SK-N-SH (cell line): ENCODE measurements at regions not wholly inside any gene's neighbourhood (a gene's known extent, or its start where the extent isn't known, plus 50 kb on each side); places are given as distances from the start of the nearest gene placed in this dataset.

ENCODE experiments used
- CTCF ChIA-PET: fragments of 300-600, 350-600 bp; formaldehyde crosslinking; extraction: SDS; loops from one replicate; lab custom pipeline; 2021; lab: Yijun Ruan, JAX
- POLR2A ChIA-PET: fragments of 350-600 bp; sonication (Branson Sonifier 250); formaldehyde crosslinking; extraction: SDS; loops from one replicate; lab custom pipeline; 2020; ENCODE audit warnings: antibody characterized with exemption, inconsistent platforms; lab: Yijun Ruan, JAX
- DNase-seq: peaks from one replicate; pipeline ENCODE4 v3.0.0; 2012
- H2AFZ ChIP-seq: fragments of 200-600 bp; sonication (generic); 2 replicates; pipeline ENCODE4 v1.8.1; 2016; ENCODE audit warnings: antibody characterized with exemption, mild to moderate bottlenecking, low read depth
- H3F3A ChIP-seq: fragments of 200-600 bp; sonication (generic); replicated peaks from 2 replicates; pipeline ENCODE3; 2016; ENCODE audit warnings: antibody characterized with exemption, mild to moderate bottlenecking; ENCODE audit not compliant: insufficient read depth
- H3K27ac ChIP-seq, 2 experiments: fragments of 200-500 bp in 1 of 2; fragments of 200-600 bp in 1 of 2; sonication (Bioruptor generic) in 1 of 2; sonication (generic), shearing (Covaris generic) in 1 of 2; 2 replicates each; pipeline versions ENCODE4 v1.5.1 to v1.6.1; 2014 to 2016; ENCODE audit warnings: low read depth in 2 of 2, inconsistent platforms in 1 of 2, low read length in 1 of 2, mild to moderate bottlenecking in 1 of 2, mixed read lengths in 1 of 2
- H3K27me3 ChIP-seq: fragments of 200-600 bp; sonication (generic), shearing (Covaris generic); 2 replicates; pipeline ENCODE4 v1.6.1; 2016; ENCODE audit warnings: mixed run types; ENCODE audit not compliant: insufficient read depth
- H3K36me3 ChIP-seq, 2 experiments: fragments of 200-500 bp in 1 of 2; fragments of 200-600 bp in 1 of 2; sonication (Bioruptor generic) in 1 of 2; sonication (generic) in 1 of 2; replicated peaks in 1 of 2; 2 replicates each; pipeline versions ENCODE3 to v1.5.1; 2014 to 2016; ENCODE audit warnings: low read length in 1 of 2, mild to moderate bottlenecking in 1 of 2; ENCODE audit not compliant: insufficient read depth in 2 of 2, control insufficient read depth in 1 of 2
- H3K4me1 ChIP-seq, 2 experiments: fragments of 200-500 bp in 1 of 2; fragments of 200-600 bp in 1 of 2; sonication (Bioruptor generic) in 1 of 2; sonication (generic), shearing (Covaris generic) in 1 of 2; 2 replicates each; pipeline versions ENCODE4 v1.5.1 to v1.6.1; 2014 to 2016; ENCODE audit warnings: low read depth in 1 of 2, low read length in 1 of 2, mixed run types in 1 of 2; ENCODE audit not compliant: insufficient read depth in 2 of 2, control insufficient read depth in 1 of 2
- H3K4me2 ChIP-seq: fragments of 200-600 bp; sonication (generic), shearing (Covaris generic); 2 replicates; pipeline ENCODE4 v1.6.1; 2017; ENCODE audit warnings: mixed run types
- H3K4me3 ChIP-seq, 2 experiments: fragments of 200-500 bp in 1 of 2; fragments of 200-600 bp in 1 of 2; sonication (Bioruptor generic) in 1 of 2; sonication (generic), shearing (Covaris generic) in 1 of 2; 2 replicates each; pipeline versions ENCODE4 v1.5.1 to v1.8.1; 2014 to 2016; ENCODE audit warnings: low read depth in 2 of 2, inconsistent platforms in 1 of 2, low read length in 1 of 2, mild to moderate bottlenecking in 1 of 2, mixed read lengths in 1 of 2, moderate library complexity in 1 of 2
- H3K79me2 ChIP-seq: fragments of 200-600 bp; sonication (generic); 2 replicates; pipeline ENCODE4 v1.8.1; 2017; ENCODE audit warnings: mild to moderate bottlenecking; ENCODE audit not compliant: insufficient read depth
- H3K9ac ChIP-seq: fragments of 200-600 bp; sonication (generic); 2 replicates; pipeline ENCODE4 v1.6.1; 2017; ENCODE audit warnings: mixed run types
- H3K9me2 ChIP-seq: fragments of 200-600 bp; sonication (generic); 2 replicates; pipeline ENCODE4 v1.6.1; 2017; ENCODE audit warnings: mixed run types
- H3K9me3 ChIP-seq: fragments of 200-600 bp; sonication (generic); 2 replicates; pipeline ENCODE4 v1.6.1; 2017; ENCODE audit warnings: mixed run types, mild to moderate bottlenecking, moderate library complexity
- H4K20me1 ChIP-seq: fragments of 200-600 bp; sonication (generic); 2 replicates; pipeline ENCODE4 v1.6.1; 2017; ENCODE audit warnings: mild to moderate bottlenecking, mixed run types; ENCODE audit not compliant: insufficient read depth
- CHD2 ChIP-seq: fragments of 150-350 bp; IDR thresholded peaks from 2 replicates; pipeline ENCODE4 v1.6.1; 2018; ENCODE audit warnings: low read length; ENCODE audit not compliant: partially characterized antibody
- EP300 ChIP-seq, 2 experiments: IDR thresholded peaks; 2 replicates each; pipeline versions ENCODE4 v1.4.0 to v1.6.1; 2012; ENCODE audit warnings: borderline replicate concordance in 1 of 2, low read depth in 1 of 2, low read length in 1 of 2
- EZH2phosphoT487 ChIP-seq: fragments of 200-600 bp; sonication (generic); IDR thresholded peaks from 2 replicates; pipeline ENCODE4 v1.6.1; 2017; ENCODE audit warnings: low read depth, mixed run types, mild to moderate bottlenecking, antibody characterized with exemption, moderate library complexity, borderline replicate concordance
- FOSL2 ChIP-seq: IDR thresholded peaks from 2 replicates; pipeline ENCODE4 v1.4.0; 2012; ENCODE audit warnings: low read depth, mild to moderate bottlenecking, moderate library complexity, borderline replicate concordance
- FOXJ3 ChIP-seq: sonication (generic); formaldehyde crosslinking; IDR thresholded peaks from 2 replicates; pipeline ENCODE4 v1.5.1; 2020; ENCODE audit warnings: mild to moderate bottlenecking, missing genetic modification reagents
- FOXM1 ChIP-seq: IDR thresholded peaks from 2 replicates; pipeline ENCODE4 v1.4.0; 2012; ENCODE audit warnings: low read depth, mild to moderate bottlenecking
- GABPA ChIP-seq: IDR thresholded peaks from 2 replicates; pipeline ENCODE4 v1.4.0; 2012; ENCODE audit warnings: low read depth, mild to moderate bottlenecking
- GATA2 ChIP-seq: sonication (generic); formaldehyde crosslinking; IDR thresholded peaks from 2 replicates; pipeline ENCODE4 v1.5.0; 2020; ENCODE audit warnings: mild to moderate bottlenecking, missing genetic modification reagents
- JUND ChIP-seq: IDR thresholded peaks from 2 replicates; pipeline ENCODE4 v1.4.0; 2012
- MEF2A ChIP-seq: IDR thresholded peaks from 2 replicates; pipeline ENCODE4 v1.4.0; 2012; ENCODE audit warnings: low read depth, borderline replicate concordance
- MXI1 ChIP-seq: IDR thresholded peaks from 2 replicates; pipeline ENCODE4 v1.6.1; 2012; ENCODE audit warnings: mild to moderate bottlenecking, low read depth, low read length, improper control_type of control experiment
- NRF1 ChIP-seq: IDR thresholded peaks from 2 replicates; pipeline ENCODE4 v1.6.1; 2012; ENCODE audit warnings: low read depth, mild to moderate bottlenecking, low read length
- PBX3 ChIP-seq: IDR thresholded peaks from 2 replicates; pipeline ENCODE4; 2012
- REST ChIP-seq: IDR thresholded peaks from 2 replicates; pipeline ENCODE4 v1.6.1; 2012; ENCODE audit warnings: mild to moderate bottlenecking, low read depth, low read length, moderate library complexity
- TAF1 ChIP-seq: IDR thresholded peaks from 2 replicates; pipeline ENCODE4 v1.6.1; 2012; ENCODE audit warnings: low read depth, mild to moderate bottlenecking, low read length, moderate library complexity, borderline replicate concordance
- TCF12 ChIP-seq: IDR thresholded peaks from 2 replicates; pipeline ENCODE4 v1.4.0; 2012
- USF1 ChIP-seq: IDR thresholded peaks from 2 replicates; pipeline ENCODE4 v1.4.0; 2012; ENCODE audit warnings: low read depth, borderline replicate concordance
- YY1 ChIP-seq: IDR thresholded peaks from 2 replicates; pipeline ENCODE4 v1.4.0; 2012; ENCODE audit warnings: low read depth, mild to moderate bottlenecking
- WGBS: methylation state at CpG from one replicate; pipeline ENCODE4 v1.1.6; 2017; ENCODE audit warnings: low lambda C conversion rate; 5-methylcytosine and 5-hydroxymethylcytosine counted together

- TF ChIP-seq USF1 = no peak
These were observed 117.2 kb downstream of the TSN start (continued) for GRCh38 chr2:121872651-121873050.

- no peaks in the 10 kb centered on the region for H3K79me2 ChIP-seq
- no peaks in the 10 kb centered on the region for H3K9me2 ChIP-seq
- no peaks in the 10 kb centered on the region for H3K9me3 ChIP-seq
- TF ChIP-seq FOXM1 (no peak), PBX3 (no peak), GATA2 (no peak), EZH2phosphoT487 (no peak), FOSL2 (no peak), YY1 (no peak)
- H3K27ac ChIP-seq = no peak overlapping the region
- DNase-seq = no peak
- ChIA-PET POLR2A (no interaction called here), CTCF (interaction anchor here (0.8 kb wide), 1 partner anchor 11 kb away, joined by 3 read pairs; no protein-coding TSS in a partner anchor)
- H3K4me3 ChIP-seq = no peak overlapping the region
- H3F3A ChIP-seq = no peaks in the 10 kb centered on the region
- no peaks in the 10 kb centered on the region for H3K36me3 ChIP-seq
- H4K20me1 ChIP-seq = no peaks in the 10 kb centered on the region
- H2AFZ ChIP-seq = no peak overlapping the region
- H3K4me2 ChIP-seq = no peak overlapping the region
- 26% methylated on average over 4 of the region's 7 CpGs for WGBS
- H3K4me1 ChIP-seq = peaks cover 0 to 5% of the 10 kb centered on the region in 2 experiments; a peak in 1 of 4 replicates
- H3K9ac ChIP-seq = no peak overlapping the region
- H3K27me3 ChIP-seq = no peaks in the 10 kb centered on the region
These were observed 118.4 kb downstream of the TSN start for GRCh38 chr2:121873864-121874263.

GRCh38 chr2:121875585-121876185 is 120.2 kb downstream of the TSN start:
- 29% methylated on average over 2 of the region's 2 CpGs for WGBS
- Histone ChIP-seq H3K9me2 (no peaks in the 10 kb centered on the region), H3K4me2 (no peak overlapping the region), H3K9ac (no peak overlapping the region), H3K4me1 (peaks cover 0 to 2% of the 10 kb centered on the region in 2 experiments; a peak in 1 of 4 replicates), H3F3A (no peaks in the 10 kb centered on the region), H3K4me3 (no peak overlapping the region), H3K27ac (no peak overlapping the region), H2AFZ (no peak overlapping the region), H3K9me3 (no peaks in the 10 kb centered on the region), H3K79me2 (no peaks in the 10 kb centered on the region), H4K20me1 (no peaks in the 10 kb centered on the region), H3K27me3 (no peaks in the 10 kb centered on the region), H3K36me3 (no peaks in the 10 kb centered on the region)
- DNase-seq = no peak
- CTCF ChIA-PET = interaction anchor here (1.7 kb wide), 1 partner anchor 15 kb away, joined by 5 read pairs; no protein-coding TSS in a partner anchor
- POLR2A ChIA-PET = no interaction called here
- TF ChIP-seq FOXJ3 (CRISPR knock-in tag) (no peak), MEF2A (no peak), TAF1 (no peak), EP300 (IDR thresholded peaks at IDR 0.05; ENCODE audit: borderline replicate concordance in 1 of 2, low read depth in 1 of 2, low read length in 1 of 2) (no peak), FOSL2 (no peak), TCF12 (no peak), NRF1 (no peak), GABPA (no peak), MXI1 (no peak), REST (no peak), YY1 (no peak), CHD2 (no peak), GATA2 (no peak), JUND (no peak), PBX3 (no peak)
